Neural crest cell (in vitro differentiated cells): ENCODE measurements at regions not wholly inside any gene's neighbourhood (a gene's known extent, or its start where the extent isn't known, plus 50 kb on each side); places are given as distances from the start of the nearest gene placed in this dataset.

ENCODE experiments used
- DNase-seq: peaks from one replicate; pipeline ENCODE4 v3.0.0; 2021; ENCODE audit warnings: low read depth, mixed read lengths, low spot score
- H3K27ac Mint-ChIP-seq: one replicate; pipeline ENCODE4 v1.8.0; 2021; ENCODE audit warnings: mild to moderate bottlenecking, mixed read lengths; ENCODE audit not compliant: unreplicated experiment
- H3K27me3 Mint-ChIP-seq: 2 replicates; pipeline ENCODE4 v1.8.0; 2021; ENCODE audit warnings: low read depth, mild to moderate bottlenecking, mixed read lengths
- H3K36me3 Mint-ChIP-seq: 2 replicates; pipeline ENCODE4 v1.8.0; 2021; ENCODE audit warnings: low read depth, mild to moderate bottlenecking, mixed read lengths
- H3K4me1 Mint-ChIP-seq: 2 replicates; pipeline ENCODE4 v1.8.0; 2021; ENCODE audit warnings: mixed read lengths
- H3K4me3 Mint-ChIP-seq: one replicate; pipeline ENCODE4 v1.8.0; 2021; ENCODE audit warnings: mild to moderate bottlenecking, mixed read lengths
- H3K9me3 Mint-ChIP-seq: 2 replicates; pipeline ENCODE4 v1.8.0; 2021; ENCODE audit warnings: mixed read lengths
- CTCF ChIP-seq: fragments of 200-600 bp; sonication (generic); conservative IDR thresholded peaks from 2 replicates; pipeline ENCODE4 v1.5.0; 2021; ENCODE audit warnings: antibody characterized with exemption, mild to moderate bottlenecking

- DNase-seq = no peak
- H3K27ac Mint-ChIP-seq = no peak overlapping the region
- no peak overlapping the region for H3K4me3 Mint-ChIP-seq
- peaks cover 32% of the 10 kb centered on the region for H3K27me3 Mint-ChIP-seq
- H3K4me1 Mint-ChIP-seq = no peaks in the 10 kb centered on the region
- H3K9me3 Mint-ChIP-seq = no peaks in the 10 kb centered on the region
- TF ChIP-seq CTCF = no peak
- H3K36me3 Mint-ChIP-seq = no peaks in the 10 kb centered on the region
Measured at GRCh38 chr3:159008401-159008800, 206.5 kb downstream of the MFSD1 start.

DNA sequence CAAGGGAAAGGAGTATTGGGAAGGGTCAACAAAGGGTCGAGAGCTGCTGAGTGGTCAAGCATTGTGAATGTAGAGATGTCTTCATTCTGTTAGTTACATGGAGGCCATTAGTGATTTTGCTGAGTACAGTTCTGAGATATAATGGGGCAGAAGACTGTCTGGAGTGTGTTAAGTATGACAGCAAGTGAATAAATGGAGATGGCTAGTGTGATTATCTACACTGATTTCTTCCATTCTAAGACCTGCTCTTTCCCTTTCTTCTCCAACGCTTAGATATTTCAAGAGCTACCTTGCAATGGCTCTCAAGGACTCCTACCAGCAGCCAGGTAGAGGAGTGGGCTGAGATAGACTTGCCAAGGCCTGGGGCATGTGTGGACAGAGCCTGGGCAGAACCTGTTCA, 216.5 kb downstream of the MFSD1 start:
- no peak for TF ChIP-seq CTCF
- Mint-ChIP-seq H3K36me3 (peaks cover 2% of the 10 kb centered on the region), H3K4me1 (no peaks in the 10 kb centered on the region), H3K27me3 (peaks cover 11% of the 10 kb centered on the region), H3K27ac (no peak overlapping the region), H3K9me3 (peaks cover 2% of the 10 kb centered on the region), H3K4me3 (no peak overlapping the region)
- no peak for DNase-seq

- no peak for TF ChIP-seq CTCF
- Mint-ChIP-seq H3K4me1 (no peaks in the 10 kb centered on the region), H3K9me3 (no peaks in the 10 kb centered on the region), H3K27ac (no peak overlapping the region), H3K27me3 (peaks cover 24% of the 10 kb centered on the region), H3K4me3 (no peak overlapping the region), H3K36me3 (peaks cover 2% of the 10 kb centered on the region)
- DNase-seq = no peak
Measured at GRCh38 chr3:159025733-159026132, 223.9 kb downstream of the MFSD1 start.

DNA sequence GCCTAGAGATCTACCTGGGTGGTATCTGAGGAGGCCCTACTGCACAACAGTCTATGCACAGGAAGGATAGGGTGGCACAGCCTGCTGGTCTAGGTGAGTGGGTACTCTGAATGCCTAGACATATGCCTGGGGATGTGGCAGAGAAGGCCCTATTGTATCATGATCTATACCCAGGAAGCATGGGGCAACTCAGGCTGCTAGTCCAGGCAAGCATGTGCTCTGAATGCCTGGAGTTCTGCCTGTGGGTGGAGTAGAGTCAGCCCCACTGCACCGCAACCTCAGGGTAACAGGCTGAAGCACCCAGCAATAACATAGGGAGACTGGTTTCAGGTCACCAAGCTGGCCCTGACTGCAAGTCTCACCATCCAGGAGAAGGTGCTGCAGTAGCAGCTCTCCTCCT, 224.7 kb downstream of the MFSD1 start:
- Mint-ChIP-seq H3K9me3 (no peaks in the 10 kb centered on the region), H3K4me1 (no peaks in the 10 kb centered on the region), H3K27me3 (peaks cover 26% of the 10 kb centered on the region), H3K36me3 (peaks cover 2% of the 10 kb centered on the region), H3K4me3 (no peak overlapping the region), H3K27ac (no peak overlapping the region)
- TF ChIP-seq CTCF = no peak
- DNase-seq = no peak

DNA sequence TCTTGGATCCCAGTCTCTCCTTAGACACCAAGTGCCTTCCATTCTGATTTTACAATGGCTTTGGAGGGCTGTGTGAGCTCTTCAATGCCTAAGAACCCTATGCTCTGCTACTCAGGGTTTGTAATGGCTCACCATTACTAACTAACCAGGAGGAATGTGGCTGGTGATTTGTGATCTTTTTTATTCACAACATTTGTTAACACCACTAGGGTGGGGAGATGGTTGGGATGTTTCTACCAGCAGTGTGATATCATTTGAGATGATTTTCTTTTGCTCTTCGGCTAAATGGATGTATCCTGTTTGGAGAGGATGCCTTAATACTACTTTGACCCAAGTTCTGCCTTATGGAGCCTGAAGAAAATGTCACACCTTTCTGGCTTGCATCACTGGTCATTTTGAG, 226.9 kb downstream of the MFSD1 start:
- H3K4me1 Mint-ChIP-seq = no peaks in the 10 kb centered on the region
- H3K27ac Mint-ChIP-seq = no peak overlapping the region
- H3K27me3 Mint-ChIP-seq = peaks cover 26% of the 10 kb centered on the region
- no peak for DNase-seq
- H3K9me3 Mint-ChIP-seq = no peaks in the 10 kb centered on the region
- no peak for TF ChIP-seq CTCF
- no peaks in the 10 kb centered on the region for H3K36me3 Mint-ChIP-seq
- H3K4me3 Mint-ChIP-seq = no peak overlapping the region
